H9 (cell line): ENCODE measurements at regions not wholly inside any gene's neighbourhood (a gene's known extent, or its start where the extent isn't known, plus 50 kb on each side); places are given as distances from the start of the nearest gene placed in this dataset.

ENCODE experiments used
- DNase-seq: peaks from one replicate; pipeline ENCODE4 v3.0.0-alpha.2; 2017
- H2AFZ ChIP-seq: one replicate; pipeline ENCODE4 v1.6.1; 2013; ENCODE audit warnings: mild to moderate bottlenecking, low read length, control low read depth, moderate library complexity
- H2AK5ac ChIP-seq: 2 replicates; pipeline ENCODE4 v1.6.1; 2013; ENCODE audit warnings: low read length, control low read depth, mixed read lengths; ENCODE audit not compliant: insufficient read length
- H2BK120ac ChIP-seq: one replicate; pipeline ENCODE4 v1.6.1; 2013; ENCODE audit warnings: low read depth, mild to moderate bottlenecking, low read length, control low read depth, inconsistent platforms; ENCODE audit not compliant: poor library complexity, severe bottlenecking
- H2BK12ac ChIP-seq: 2 replicates; pipeline ENCODE4 v1.6.1; 2013; ENCODE audit warnings: low read length, control low read depth, mixed read lengths, low read depth; ENCODE audit not compliant: insufficient read length
- H2BK15ac ChIP-seq: 2 replicates; pipeline ENCODE4 v1.6.1; 2013; ENCODE audit warnings: low read depth, low read length, control low read depth
- H2BK20ac ChIP-seq: one replicate; pipeline ENCODE4 v1.6.1; 2013; ENCODE audit warnings: low read depth, mild to moderate bottlenecking, low read length, control low read depth, inconsistent platforms; ENCODE audit not compliant: poor library complexity, severe bottlenecking
- H2BK5ac ChIP-seq: 2 replicates; pipeline ENCODE4 v1.6.1; 2013; ENCODE audit warnings: low read length, control low read depth, mixed read lengths; ENCODE audit not compliant: insufficient read length
- H3K14ac ChIP-seq: 2 replicates; pipeline ENCODE4 v1.6.1; 2013; ENCODE audit warnings: low read length, control low read depth; ENCODE audit not compliant: insufficient read depth
- H3K18ac ChIP-seq: 2 replicates; pipeline ENCODE4 v1.6.1; 2013; ENCODE audit warnings: low read depth, mild to moderate bottlenecking, mixed read lengths, low read length, control low read depth; ENCODE audit not compliant: insufficient read length
- H3K23ac ChIP-seq: 2 replicates; pipeline ENCODE4 v1.6.1; 2013; ENCODE audit warnings: low read length, control low read depth, mixed read lengths, low read depth; ENCODE audit not compliant: insufficient read length
- H3K23me2 ChIP-seq: 2 replicates; pipeline ENCODE4 v1.6.1; 2013; ENCODE audit warnings: low read depth, mild to moderate bottlenecking, mixed read lengths, low read length, control low read depth; ENCODE audit not compliant: insufficient read length, poor library complexity, severe bottlenecking
- H3K27ac ChIP-seq: 2 replicates; pipeline ENCODE4 v1.5.1; 2013; ENCODE audit warnings: low read length, control low read depth, mixed read lengths, low read depth; ENCODE audit not compliant: insufficient read length
- H3K27me3 ChIP-seq: 2 replicates; pipeline ENCODE4 v1.6.1; 2013; ENCODE audit warnings: low read length, control low read depth, inconsistent platforms; ENCODE audit not compliant: insufficient read depth
- H3K4ac ChIP-seq: 2 replicates; pipeline ENCODE4 v1.6.1; 2013; ENCODE audit warnings: low read depth, mild to moderate bottlenecking, control low read depth, inconsistent platforms, low read length, moderate library complexity
- H3K4me1 ChIP-seq: 2 replicates; pipeline ENCODE4 v1.6.1; 2013; ENCODE audit warnings: low read length, control low read depth, inconsistent platforms; ENCODE audit not compliant: insufficient read depth
- H3K4me2 ChIP-seq: 2 replicates; pipeline ENCODE4 v1.6.1; 2013; ENCODE audit warnings: low read length, control low read depth, mixed read lengths; ENCODE audit not compliant: insufficient read length, insufficient read depth
- H3K56ac ChIP-seq: 2 replicates; pipeline ENCODE4 v1.6.1; 2013; ENCODE audit warnings: low read depth, mild to moderate bottlenecking, mixed read lengths, low read length, control low read depth; ENCODE audit not compliant: insufficient read length
- H3K79me1 ChIP-seq: 2 replicates; pipeline ENCODE4 v1.6.1; 2013; ENCODE audit warnings: low read depth, mild to moderate bottlenecking, moderate library complexity, low read length, control low read depth, inconsistent platforms; ENCODE audit not compliant: insufficient read depth, poor library complexity, severe bottlenecking
- H3K79me2 ChIP-seq: 2 replicates; pipeline ENCODE4 v1.6.1; 2013; ENCODE audit warnings: low read length, control low read depth, inconsistent platforms; ENCODE audit not compliant: insufficient read depth
- H3K9ac ChIP-seq: 2 replicates; pipeline ENCODE4 v1.6.1; 2013; ENCODE audit warnings: low read length, control low read depth, mixed read lengths; ENCODE audit not compliant: insufficient read length; ENCODE audit errors: extremely low read depth
- H3K9me3 ChIP-seq: one replicate; pipeline ENCODE4 v1.6.1; 2013; ENCODE audit warnings: low read depth, low read length, inconsistent platforms; ENCODE audit not compliant: control insufficient read depth
- H3T11ph ChIP-seq: one replicate; pipeline ENCODE4 v1.6.1; 2013; ENCODE audit warnings: mild to moderate bottlenecking, low read length, control low read depth, inconsistent platforms
- H4K20me1 ChIP-seq: one replicate; pipeline ENCODE4 v1.6.1; 2013; ENCODE audit not compliant: control insufficient read depth, insufficient read length, insufficient read depth
- H4K5ac ChIP-seq: 2 replicates; pipeline ENCODE4 v1.6.1; 2013; ENCODE audit warnings: low read depth, mild to moderate bottlenecking, mixed read lengths, low read length, control low read depth; ENCODE audit not compliant: insufficient read length
- H4K8ac ChIP-seq: replicated peaks from 2 replicates; pipeline ENCODE4 v1.6.1; 2013; ENCODE audit warnings: low read length, control low read depth, mixed read lengths, low read depth; ENCODE audit not compliant: insufficient read length
- H4K91ac ChIP-seq: 2 replicates; pipeline ENCODE4 v1.6.1; 2013; ENCODE audit warnings: low read depth, mild to moderate bottlenecking, moderate library complexity, mixed read lengths, low read length, control low read depth; ENCODE audit not compliant: insufficient read length
- H3K27ac Mint-ChIP-seq, 3 experiments: 2 replicates in 2 of 3; 3 replicates in 1 of 3; pipeline ENCODE4 v1.8.0; 2020 to 2021; ENCODE audit warnings: mixed read lengths in 3 of 3, mild to moderate bottlenecking in 1 of 3, moderate library complexity in 1 of 3
- H3K27me3 Mint-ChIP-seq: 2 replicates; pipeline ENCODE4 v1.8.0; 2021; ENCODE audit warnings: low read depth, mild to moderate bottlenecking, moderate library complexity, mixed read lengths
- H3K36me3 Mint-ChIP-seq, 3 experiments: 2 replicates in 2 of 3; 3 replicates in 1 of 3; pipeline ENCODE4 v1.8.0; 2020 to 2021; ENCODE audit warnings: low read depth in 3 of 3, mixed read lengths in 3 of 3; ENCODE audit not compliant: insufficient read depth in 1 of 3
- H3K4me1 Mint-ChIP-seq, 2 experiments: 2 replicates each; pipeline ENCODE4 v1.8.0; 2020; ENCODE audit warnings: mixed read lengths in 2 of 2
- H3K4me3 Mint-ChIP-seq, 2 experiments: 2 replicates in 1 of 2; 3 replicates in 1 of 2; pipeline ENCODE4 v1.8.0; 2020 to 2021; ENCODE audit warnings: mild to moderate bottlenecking in 2 of 2, mixed read lengths in 2 of 2, moderate library complexity in 1 of 2
- H3K9me3 Mint-ChIP-seq, 2 experiments: 2 replicates in 1 of 2; 3 replicates in 1 of 2; pipeline ENCODE4 v1.8.0; 2020; ENCODE audit warnings: mild to moderate bottlenecking in 2 of 2, mixed read lengths in 2 of 2, moderate library complexity in 1 of 2
- TF ChIP-seq, protein P1 (sequence below): fragments of 200-600 bp; sonication (generic); conservative IDR thresholded peaks from 3 replicates; pipeline ENCODE4 v1.8.0; 2021; ENCODE audit warnings: antibody characterized with exemption, mild to moderate bottlenecking

GRCh38 chr3:25284249-25284648 is 143.8 kb upstream of the RARB start:
- Histone ChIP-seq H3K4me2 (no peak overlapping the region), H2BK20ac (no peak overlapping the region), H2BK12ac (no peak overlapping the region), H3K27me3 (no peaks in the 10 kb centered on the region), H4K5ac (no peak overlapping the region), H4K91ac (no peak overlapping the region), H3K79me2 (no peaks in the 10 kb centered on the region), H3K9ac (no peak overlapping the region), H3K56ac (no peak overlapping the region), H3K23me2 (no peaks in the 10 kb centered on the region), H3K4ac (no peak overlapping the region), H3K18ac (no peak overlapping the region), H3K79me1 (no peaks in the 10 kb centered on the region), H4K8ac (no peak overlapping the region), H2BK15ac (no peak overlapping the region; the same call in 1 of the 2 replicates), H3K4me1 (0 out of 2 replicates have a peak, but pooled peaks cover 6% of the 10 kb centered on the region), H2AFZ (no peak overlapping the region), H3K23ac (no peak overlapping the region), H2AK5ac (no peak overlapping the region), H2BK5ac (no peak overlapping the region), H3K14ac (no peak overlapping the region), H4K20me1 (no peaks in the 10 kb centered on the region), H3K9me3 (no peaks in the 10 kb centered on the region), H3K27ac (no peak overlapping the region), H2BK120ac (no peak overlapping the region), H3T11ph (no peak overlapping the region)
- H3K9me3 Mint-ChIP-seq: no peaks in the 10 kb centered on the region; a peak in 2 of 5 replicates
- TF ChIP-seq, protein P1, sequence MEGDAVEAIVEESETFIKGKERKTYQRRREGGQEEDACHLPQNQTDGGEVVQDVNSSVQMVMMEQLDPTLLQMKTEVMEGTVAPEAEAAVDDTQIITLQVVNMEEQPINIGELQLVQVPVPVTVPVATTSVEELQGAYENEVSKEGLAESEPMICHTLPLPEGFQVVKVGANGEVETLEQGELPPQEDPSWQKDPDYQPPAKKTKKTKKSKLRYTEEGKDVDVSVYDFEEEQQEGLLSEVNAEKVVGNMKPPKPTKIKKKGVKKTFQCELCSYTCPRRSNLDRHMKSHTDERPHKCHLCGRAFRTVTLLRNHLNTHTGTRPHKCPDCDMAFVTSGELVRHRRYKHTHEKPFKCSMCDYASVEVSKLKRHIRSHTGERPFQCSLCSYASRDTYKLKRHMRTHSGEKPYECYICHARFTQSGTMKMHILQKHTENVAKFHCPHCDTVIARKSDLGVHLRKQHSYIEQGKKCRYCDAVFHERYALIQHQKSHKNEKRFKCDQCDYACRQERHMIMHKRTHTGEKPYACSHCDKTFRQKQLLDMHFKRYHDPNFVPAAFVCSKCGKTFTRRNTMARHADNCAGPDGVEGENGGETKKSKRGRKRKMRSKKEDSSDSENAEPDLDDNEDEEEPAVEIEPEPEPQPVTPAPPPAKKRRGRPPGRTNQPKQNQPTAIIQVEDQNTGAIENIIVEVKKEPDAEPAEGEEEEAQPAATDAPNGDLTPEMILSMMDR: no peak
- H3K4me1 Mint-ChIP-seq: peaks cover 18 to 19% of the 10 kb centered on the region in 2 experiments
- no peak overlapping the region for H3K27ac Mint-ChIP-seq
- no peak for DNase-seq
- H3K36me3 Mint-ChIP-seq: peaks cover 0 to 4% (median 2%) of the 10 kb centered on the region in 3 experiments; a peak in 2 of 7 replicates
- H3K27me3 Mint-ChIP-seq: no peaks in the 10 kb centered on the region
- H3K4me3 Mint-ChIP-seq: no peak overlapping the region
